ENCODE measurements at regions not wholly inside any gene's neighbourhood (a gene's known extent, or its start where the extent isn't known, plus 50 kb on each side); places are given as distances from the start of the nearest gene placed in this dataset.

- TF ChIP-seq CTCF (IDR thresholded peaks at IDR 0.05; ENCODE audit: extremely low read depth, insufficient read depth, missing control alignments) = no peak
- in situ Hi-C loops (cut with MboI; ENCODE audit: low pct_unique_long_range_greater_than_20kb, low sequenced_read_pairs, unreplicated experiment) = no loop called here
- DNase-seq (ENCODE audit: low spot score) = no peak
Measured at GRCh38 chr1:186566140-186566855, 105.4 kb upstream of the PDC start.

GRCh38 chr1:186564582-186564981, 103.7 kb upstream of the PDC start:
- no peak for DNase-seq (ENCODE audit: low spot score)
- in situ Hi-C loops (cut with MboI; ENCODE audit: low pct_unique_long_range_greater_than_20kb, low sequenced_read_pairs, unreplicated experiment) = no loop called here
- no peak for TF ChIP-seq CTCF (IDR thresholded peaks at IDR 0.05; ENCODE audit: extremely low read depth, insufficient read depth, missing control alignments)

- no peak for TF ChIP-seq CTCF (IDR thresholded peaks at IDR 0.05; ENCODE audit: extremely low read depth, insufficient read depth, missing control alignments)
- DNase-seq (ENCODE audit: low spot score) = no peak
- in situ Hi-C loops (cut with MboI; ENCODE audit: low pct_unique_long_range_greater_than_20kb, low sequenced_read_pairs, unreplicated experiment) = no loop called here
Measured at GRCh38 chr1:186559601-186560116, 98.7 kb upstream of the PDC start.

GRCh38 chr1:186557147-186557777, 96.3 kb upstream of the PDC start:
- in situ Hi-C loops (cut with MboI; ENCODE audit: low pct_unique_long_range_greater_than_20kb, low sequenced_read_pairs, unreplicated experiment) = no loop called here
- no peak for TF ChIP-seq CTCF (IDR thresholded peaks at IDR 0.05; ENCODE audit: extremely low read depth, insufficient read depth, missing control alignments)
- DNase-seq (ENCODE audit: low spot score) = no peak

- DNase-seq (ENCODE audit: low spot score) = no peak
- in situ Hi-C loops (cut with MboI; ENCODE audit: low pct_unique_long_range_greater_than_20kb, low sequenced_read_pairs, unreplicated experiment) = no loop called here
Measured at GRCh38 chr1:186550832-186551231, 89.9 kb upstream of the PDC start.

GRCh38 chr1:186541003-186541402, 80.1 kb upstream of the PDC start:
- in situ Hi-C loops (cut with MboI; ENCODE audit: low pct_unique_long_range_greater_than_20kb, low sequenced_read_pairs, unreplicated experiment) = no loop called here
- TF ChIP-seq CTCF (IDR thresholded peaks at IDR 0.05; ENCODE audit: extremely low read depth, insufficient read depth, missing control alignments) = no peak
- no peak for DNase-seq (ENCODE audit: low spot score)

More at GRCh38 chr1:186550832-186551231, 89.9 kb upstream of the PDC start:
- no peak for TF ChIP-seq CTCF (IDR thresholded peaks at IDR 0.05; ENCODE audit: extremely low read depth, insufficient read depth, missing control alignments)

Data from GM13977 (cell line).